Activated naive CD4-positive, alpha-beta T cell (primary cell): ENCODE measurements at regions not wholly inside any gene's neighbourhood (a gene's known extent, or its start where the extent isn't known, plus 50 kb on each side); places are given as distances from the start of the nearest gene placed in this dataset.
"Not testable (repeated sequence)": the region's sequence is repeated elsewhere in the genome, so short reads cannot be mapped to it uniquely, and the experiment has no call there.

ENCODE experiments used
- DNase-seq, 4 experiments: peaks; one replicate each; lab custom pipeline; 2025; lab: John Stamatoyannopoulos, UW

DNA sequence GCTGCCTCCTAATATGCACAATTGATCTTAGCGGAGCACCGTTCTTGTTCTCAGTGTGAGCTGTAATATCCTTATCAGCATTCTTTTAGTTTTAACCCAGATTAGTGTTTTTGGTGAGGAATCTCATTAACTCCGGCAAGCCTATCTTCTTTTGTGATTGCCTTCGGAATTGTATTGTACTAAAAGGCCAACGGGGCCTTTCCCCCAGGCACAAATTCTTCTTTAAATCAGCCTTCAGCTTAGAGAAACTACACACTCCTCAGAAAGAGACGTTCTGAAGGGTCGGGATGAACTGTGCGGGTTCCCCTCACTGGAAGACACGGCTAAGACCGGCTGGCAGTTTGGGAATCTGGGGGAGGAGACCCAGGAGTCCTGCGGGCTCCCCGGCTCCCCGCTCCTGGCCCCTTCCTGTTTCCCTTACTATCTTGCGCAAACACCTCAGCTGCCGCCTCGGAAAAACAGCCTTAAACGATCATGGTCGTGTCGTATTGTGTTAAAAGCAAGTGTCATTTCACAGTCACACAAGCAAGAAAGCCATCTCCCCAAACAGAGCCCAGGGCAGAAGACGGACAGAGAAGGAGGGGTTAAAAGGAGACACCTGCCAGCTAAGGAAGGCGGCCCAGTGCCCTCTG lies 353.1 kb upstream of the IRX2 start:
- DNase-seq, result no peak

DNA sequence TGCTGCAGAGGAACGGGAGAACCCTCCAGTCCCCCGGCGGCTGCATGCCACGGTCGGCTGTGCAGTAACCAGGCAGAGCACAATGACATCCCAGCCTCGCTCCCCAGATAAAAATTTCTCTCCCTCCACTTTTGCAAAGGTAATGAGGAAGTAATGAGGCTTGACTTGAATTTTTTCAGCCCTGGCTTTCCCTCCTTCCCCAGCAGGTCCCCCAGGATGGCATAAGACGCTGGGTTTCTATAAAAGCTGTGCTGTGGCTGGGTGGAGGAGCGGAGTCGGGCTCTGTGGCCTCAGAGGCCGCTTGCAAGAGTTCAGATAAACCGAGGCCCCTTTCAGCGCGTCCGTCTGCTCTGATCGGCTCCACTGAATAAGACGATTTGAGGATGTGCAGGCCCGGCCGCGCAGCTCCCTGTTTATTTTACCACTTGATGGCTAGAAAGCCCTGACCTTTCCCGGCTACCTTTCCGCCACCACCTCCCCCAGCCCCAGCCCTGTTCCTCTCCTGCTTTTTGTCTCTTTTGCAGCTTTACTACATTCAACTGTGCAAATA lies 351.9 kb upstream of the IRX2 start:
- DNase-seq, result no peak

DNA sequence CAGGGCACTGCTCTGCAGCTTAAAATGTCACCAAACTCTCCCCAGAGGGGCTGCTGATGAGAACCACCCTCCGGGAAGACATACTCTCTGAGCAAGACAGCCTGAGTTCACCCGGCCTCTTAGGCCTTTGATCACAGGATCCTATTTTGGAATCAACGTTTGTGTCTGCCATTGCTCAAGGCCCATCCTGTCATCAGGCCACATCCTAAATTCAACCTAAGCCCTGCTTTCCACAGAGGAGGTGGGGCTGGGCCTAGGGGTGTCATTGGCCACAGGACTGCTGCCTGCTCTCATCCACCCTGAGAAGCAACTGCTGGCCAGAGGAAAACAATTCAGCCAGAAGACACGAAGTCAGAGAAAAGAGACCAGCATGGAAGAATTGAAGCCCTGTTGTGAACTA lies 351.1 kb upstream of the IRX2 start:
- no peak for DNase-seq

DNA sequence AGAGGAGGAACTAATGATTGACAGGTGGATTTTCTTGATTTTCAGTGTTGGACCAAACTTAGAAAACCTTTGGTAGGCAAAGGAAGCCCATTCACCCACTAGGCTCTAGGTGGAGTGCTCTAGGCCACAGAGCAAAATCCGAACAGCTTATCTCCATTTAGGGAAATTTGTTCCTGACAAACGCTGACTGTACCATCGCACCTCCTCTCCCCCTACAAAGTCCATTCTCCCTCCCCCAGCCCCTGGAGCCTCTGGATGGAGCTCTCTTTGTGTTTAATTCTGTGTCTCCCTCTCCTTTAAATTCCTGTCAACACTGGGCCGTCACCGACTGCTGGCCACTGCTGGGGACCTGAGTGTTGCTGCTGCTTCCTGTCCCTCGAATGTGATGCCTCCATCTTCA lies 350.1 kb upstream of the IRX2 start:
- no peak for DNase-seq

DNA sequence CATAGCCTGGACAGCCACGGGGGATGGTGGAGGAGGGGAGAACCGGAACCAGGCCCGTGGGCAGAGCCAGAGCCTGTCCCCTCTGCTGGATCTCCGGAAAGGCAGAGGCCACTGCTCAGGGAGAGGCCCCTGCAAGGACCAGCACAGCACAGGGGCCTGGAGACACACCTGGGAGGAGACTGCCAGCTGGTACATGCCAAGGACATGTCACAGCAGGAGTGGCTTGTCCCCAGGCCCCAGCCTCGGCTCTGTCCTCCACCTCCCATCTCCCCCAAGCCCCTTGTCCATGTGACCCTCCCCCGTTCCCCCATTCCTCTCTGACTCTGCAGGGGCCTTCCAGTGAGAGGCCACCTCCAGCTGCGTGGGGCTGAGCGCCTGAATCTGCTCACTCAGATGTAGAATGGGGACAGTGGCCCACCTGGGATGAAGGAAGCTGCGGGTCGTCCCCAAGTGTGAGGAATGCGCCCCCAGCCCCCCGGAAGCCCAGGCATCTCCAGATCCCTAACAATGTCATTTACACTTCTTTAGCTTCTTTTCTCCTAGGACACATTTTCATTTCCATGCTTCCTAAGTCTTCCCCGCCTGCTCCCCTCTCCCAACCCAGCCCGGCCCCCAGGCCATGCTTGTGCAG lies 349.6 kb upstream of the IRX2 start:
- no peak for DNase-seq

DNA sequence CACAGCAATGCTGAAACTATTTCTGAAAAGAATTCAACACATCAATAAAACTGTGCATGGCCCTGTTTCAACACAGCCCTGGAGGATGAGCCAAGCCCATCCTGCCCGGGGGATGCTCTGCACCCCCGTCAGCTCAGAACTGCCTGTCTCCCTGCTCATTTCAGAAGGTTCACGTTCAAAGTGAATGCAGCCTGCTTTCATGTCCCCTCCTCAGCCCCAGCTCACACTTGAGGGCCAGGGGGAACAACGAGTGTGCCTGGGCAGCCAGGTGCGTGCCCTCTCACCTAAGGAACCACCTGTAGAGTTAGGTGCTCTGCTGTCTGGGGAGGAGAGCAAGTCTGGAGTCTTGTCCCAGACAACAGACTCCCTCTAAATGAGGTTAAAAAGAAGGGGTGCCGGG lies 348.5 kb upstream of the IRX2 start:
- no peak for DNase-seq

DNA sequence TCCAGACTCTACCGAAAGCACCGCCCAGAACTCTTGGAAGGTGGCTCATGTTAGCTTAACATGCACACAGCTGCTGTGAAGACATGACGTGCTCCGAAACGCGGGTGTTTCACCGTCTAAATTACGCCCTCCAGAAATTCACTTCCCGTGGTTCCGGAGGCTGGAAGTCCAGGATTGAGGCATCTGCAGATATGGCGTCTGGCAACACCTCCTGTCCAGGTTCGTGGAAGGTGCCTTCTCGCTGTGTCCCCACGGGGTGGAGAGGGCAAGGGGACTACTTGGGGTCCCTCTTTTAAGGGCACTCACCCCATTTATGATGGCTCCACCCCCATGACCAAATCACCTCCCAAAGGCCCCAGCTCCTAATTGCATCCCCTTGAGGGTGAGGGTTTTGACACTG lies 348.0 kb upstream of the IRX2 start:
- no peak for DNase-seq

DNA sequence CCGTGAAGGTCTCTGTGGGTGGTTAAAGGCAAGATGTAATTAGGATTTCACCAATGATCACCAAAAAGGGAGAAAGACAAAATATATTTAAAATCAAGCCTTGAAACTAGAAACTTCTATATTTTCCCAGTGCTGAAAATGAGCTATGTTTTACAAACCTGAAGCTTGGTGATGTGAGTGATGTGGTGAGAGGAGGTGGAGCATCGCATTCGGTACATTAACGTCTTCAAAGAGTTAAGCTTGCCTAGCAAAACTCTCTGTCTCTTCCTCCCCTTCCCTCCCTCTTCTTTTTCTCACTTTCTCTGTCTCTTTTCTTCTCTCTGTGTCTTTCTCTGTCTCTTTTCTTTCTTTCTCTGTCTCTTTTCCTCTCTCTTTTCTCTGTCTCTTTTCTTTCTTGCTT lies 347.3 kb upstream of the IRX2 start:
- no peak for DNase-seq

DNA sequence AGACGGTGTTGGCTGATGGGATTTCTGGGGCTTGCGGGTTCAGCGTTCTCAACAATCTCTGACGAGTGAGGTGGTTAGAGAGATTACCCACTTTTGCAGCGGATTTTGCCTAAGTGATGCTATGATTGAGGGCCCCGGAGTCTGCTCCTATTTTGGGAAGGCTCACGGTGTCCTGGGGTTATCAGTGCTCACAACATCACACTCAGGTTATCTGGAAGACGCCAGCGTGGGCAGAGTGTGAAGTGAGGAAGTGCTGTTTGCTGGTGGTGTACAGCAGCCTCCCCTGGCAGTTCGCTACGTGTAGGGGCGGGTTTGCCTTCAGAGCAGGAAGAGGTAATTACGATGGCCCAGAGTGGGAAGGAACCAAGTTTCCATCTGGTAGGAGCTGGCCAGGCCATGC lies 341.2 kb upstream of the IRX2 start:
- no peak for DNase-seq

DNA sequence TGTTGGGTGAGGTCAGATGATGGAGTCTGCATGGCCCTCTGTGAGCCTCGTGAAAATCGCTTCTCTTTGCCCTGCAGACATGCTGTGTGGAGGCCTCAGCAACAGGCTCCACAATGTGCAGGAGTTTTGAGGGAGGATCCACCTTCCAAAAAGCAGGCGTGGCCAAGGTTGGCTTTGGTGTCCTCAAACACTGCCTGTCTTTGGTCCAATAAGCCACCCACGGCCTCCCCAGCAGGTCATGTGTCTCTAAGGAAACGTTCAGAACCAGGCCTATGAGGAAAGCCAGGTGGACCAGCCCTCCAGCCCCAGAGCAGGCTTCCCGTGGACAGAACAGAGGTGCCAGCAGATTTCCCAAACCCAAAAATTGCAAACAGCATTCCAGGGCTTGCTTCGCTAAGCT lies 340.7 kb upstream of the IRX2 start:
- DNase-seq, result no peak

DNA sequence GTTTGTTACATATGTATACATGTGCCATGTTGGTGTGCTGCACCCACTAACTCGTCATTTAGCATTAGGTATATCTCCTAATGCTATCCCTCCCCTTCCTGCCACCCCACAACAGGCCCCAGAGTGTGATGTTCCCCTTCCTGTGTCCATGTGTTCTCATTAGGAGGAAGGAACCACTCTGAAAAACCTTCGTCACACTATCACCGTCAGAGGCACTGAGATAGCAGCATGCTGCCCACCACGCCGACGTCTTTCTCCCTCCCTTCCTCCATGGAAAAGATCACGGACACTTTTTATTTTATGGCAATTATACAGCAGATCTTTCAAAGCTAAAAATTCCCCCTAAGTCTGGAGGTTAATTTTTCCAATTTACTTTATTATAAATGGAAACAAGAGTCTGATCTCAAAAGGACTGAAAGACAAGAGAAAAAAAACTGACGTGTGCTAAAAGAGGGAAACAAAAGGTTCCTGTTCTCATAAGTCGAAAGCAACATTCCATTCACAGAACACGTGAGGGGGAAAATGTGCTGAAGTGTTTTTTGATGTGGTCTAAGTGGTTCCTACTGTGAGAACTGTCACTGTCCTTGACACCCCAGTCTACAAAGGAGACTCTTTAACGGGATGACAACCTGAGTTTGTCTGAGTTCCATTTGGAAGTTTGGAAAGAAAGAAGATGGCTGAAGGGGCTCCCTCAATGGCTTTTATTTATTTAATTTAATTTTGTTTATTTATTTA lies 339.7 kb upstream of the IRX2 start:
- no peak for DNase-seq

DNA sequence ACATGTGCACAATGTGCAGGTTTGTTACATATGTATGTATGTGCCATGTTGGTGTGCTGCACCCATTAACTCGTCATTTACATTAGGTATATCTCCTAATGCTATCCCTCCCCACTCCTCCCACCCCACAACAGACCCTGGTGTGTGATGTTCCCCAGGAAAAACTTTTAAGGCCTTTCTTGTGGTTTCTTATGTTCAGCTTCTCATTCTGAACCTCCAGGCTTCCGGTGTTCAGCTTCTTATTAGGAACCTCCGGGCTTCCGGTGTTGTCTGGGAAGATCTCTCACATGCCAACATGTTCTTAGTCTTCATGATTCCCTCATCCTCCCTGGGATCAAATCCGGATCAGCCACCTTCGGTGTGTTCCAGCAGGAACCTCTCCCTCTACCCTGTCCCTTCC lies 338.8 kb upstream of the IRX2 start:
- not testable (repeated sequence) for DNase-seq

DNA sequence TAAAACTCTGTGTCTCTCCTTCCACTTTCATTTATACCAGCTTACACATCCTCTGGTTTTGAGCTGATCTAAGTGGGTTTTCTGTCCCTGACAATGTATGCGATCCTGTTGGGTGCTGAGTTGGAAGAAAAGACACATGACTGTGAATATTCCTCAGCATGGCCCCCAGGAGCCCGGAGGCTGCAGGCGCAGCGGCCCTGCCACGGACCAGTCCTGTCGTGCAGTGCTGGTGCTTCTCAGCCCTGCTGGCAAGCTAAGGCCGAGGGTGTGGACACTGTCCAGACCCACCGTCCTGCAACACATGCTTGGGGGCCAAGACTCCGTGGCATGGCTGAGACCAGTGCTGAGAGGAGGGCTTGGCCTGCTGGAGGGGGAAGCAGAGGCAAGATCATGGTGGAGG lies 328.9 kb upstream of the IRX2 start:
- no peak for DNase-seq

DNA sequence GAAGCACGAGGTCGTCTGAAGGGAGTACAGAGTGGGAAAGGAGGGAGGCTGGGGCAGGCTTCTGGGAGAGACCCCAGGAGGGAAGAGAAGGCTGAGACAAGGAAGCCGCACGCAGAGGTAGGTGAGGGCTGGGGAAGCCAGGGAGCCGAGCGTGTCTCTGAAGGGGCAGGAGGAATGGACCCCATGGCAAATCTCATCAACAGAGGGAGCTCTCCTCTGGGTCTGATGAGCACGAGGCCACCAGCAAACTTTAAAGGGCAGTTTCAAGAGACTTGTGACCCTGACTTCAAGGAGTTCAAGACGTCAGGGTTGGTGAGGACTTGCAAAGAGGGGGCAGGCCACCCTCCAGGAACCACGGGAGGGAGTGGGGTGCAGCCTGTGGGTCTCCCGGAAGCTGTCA lies 326.2 kb upstream of the IRX2 start:
- DNase-seq, result no peak

DNA sequence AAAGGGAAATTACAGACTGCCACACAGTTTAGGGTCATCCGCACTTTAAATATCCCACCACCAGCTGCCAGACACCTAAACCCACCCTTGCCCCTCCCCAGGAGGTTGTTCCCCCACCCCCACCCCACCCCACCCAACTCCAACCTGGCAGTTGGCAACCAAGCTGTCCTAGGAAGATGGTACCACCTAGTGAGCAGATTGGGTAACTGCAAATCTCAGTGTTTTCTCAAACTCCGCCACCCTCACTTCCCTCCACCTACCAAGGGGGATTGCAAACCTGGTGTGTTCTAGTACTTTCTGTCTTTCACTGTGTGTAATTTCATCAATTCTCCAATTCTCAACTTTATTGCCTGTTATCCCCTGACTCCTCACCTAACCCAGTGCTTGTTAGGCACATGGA lies 323.8 kb upstream of the IRX2 start:
- no peak for DNase-seq

DNA sequence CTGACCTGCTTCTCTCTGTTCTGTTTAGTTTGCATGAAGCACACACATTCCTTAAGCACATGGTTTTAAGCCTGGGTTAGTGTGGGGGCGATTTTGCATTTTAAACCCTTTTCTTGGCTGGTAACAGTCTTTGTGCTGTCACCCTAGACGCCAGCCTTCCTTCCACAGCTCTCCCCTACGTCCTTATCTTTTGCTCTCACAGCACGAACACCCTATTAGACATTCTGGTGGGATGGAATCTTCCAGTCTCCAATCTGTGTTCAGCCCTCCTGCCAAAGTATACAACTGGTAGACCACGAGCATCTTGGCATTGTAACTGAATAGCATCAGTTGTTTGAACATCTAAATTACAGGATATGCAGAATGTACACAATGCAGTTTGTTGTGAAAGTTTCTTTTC lies 316.9 kb upstream of the IRX2 start:
- no peak for DNase-seq

DNA sequence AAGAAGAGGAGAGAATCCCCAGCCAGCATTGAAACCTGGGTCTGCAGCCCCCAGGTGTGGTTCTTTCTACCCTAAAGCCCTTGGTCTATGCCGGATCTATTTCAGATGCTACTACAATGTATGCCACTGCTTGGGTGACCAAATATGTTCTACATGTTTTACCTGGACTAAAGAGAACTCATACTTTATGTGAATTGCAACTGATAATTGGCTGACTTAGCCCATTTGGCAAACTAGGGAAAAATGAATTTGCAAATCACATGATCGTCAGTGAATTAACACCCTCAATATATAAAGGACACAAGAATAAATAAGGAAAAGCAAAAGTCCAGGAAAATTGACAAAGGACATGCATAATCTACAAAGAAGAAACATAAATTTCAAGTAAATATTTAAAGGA lies 308.8 kb upstream of the IRX2 start:
- DNase-seq, result no peak

DNA sequence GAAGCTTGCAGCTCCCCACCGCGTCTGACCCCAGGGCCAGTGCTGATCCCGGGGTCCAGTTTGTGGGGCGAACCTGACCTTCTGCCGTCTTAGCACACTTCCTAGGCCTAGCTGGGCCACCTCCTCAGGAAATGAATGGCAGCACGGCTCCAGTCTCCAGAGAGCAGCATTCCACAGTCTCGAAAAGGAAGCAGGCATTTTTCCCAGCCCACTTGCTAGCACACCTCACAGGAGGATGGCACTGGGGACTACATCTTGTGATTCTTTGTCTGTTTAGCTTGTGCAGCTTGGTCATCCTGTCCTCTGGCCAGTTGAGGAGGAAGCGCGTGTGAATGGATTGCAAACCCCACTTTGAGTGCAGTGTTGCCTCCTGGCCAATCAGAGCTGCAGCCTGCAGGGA lies 308.0 kb upstream of the IRX2 start:
- DNase-seq, result no peak

DNA sequence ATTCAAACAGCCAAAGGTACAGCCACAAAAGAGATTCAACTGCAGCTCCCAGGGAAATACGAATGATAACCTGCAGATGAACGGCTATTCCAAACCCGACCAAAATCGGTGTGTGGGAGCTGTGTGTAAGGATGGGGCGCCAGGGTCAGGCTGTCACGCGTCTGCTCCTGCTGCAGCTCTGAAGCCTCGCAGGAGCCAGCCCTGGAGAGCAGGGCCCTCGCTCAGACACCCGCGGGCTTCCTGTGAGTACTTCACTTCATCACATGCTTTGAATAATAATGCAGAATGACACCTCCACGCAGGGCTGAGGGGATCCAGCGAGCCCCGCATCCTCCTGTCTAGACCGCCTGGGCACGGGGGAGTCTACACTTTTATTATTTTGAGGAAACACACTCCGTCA lies 307.5 kb upstream of the IRX2 start:
- no peak for DNase-seq

DNA sequence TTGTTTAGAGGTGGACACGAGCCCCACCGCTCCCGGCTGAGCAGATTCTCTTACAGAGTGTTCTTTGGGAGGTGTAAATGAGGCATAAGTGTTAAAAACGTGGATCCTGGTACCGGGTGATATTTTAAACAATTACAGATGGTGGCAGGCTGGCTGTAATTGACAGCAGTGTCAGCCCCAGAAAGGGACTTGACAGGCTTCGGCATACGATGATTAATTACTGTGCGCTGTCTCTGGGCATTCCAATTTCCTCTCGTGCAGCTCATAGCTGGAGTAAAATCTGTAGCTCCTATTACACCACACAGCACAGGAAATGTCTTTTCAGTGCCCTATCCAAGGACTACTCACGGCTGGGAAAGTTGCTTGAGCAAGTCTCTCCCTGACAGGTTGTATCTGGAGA lies 305.4 kb upstream of the IRX2 start:
- no peak for DNase-seq

DNA sequence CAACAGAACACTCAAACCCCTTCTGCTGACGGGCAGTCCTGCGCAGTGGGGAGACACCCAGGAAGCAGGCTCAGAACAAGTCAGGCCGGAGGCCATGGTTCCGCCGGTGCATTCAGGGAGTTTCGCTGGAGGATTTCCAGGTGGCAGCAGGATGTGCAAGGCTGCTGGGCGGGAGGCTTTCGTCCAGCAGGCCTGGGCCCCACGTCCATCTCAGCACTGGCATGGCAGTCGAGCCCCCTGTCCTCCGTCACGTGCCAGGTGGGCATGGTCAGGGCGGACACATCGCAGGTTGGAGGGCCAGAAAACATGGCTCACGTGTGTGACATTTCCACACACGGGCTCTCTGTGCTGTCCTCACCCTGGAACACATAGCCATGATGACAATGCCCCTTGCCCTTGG lies 299.9 kb upstream of the IRX2 start:
- no peak for DNase-seq

DNA sequence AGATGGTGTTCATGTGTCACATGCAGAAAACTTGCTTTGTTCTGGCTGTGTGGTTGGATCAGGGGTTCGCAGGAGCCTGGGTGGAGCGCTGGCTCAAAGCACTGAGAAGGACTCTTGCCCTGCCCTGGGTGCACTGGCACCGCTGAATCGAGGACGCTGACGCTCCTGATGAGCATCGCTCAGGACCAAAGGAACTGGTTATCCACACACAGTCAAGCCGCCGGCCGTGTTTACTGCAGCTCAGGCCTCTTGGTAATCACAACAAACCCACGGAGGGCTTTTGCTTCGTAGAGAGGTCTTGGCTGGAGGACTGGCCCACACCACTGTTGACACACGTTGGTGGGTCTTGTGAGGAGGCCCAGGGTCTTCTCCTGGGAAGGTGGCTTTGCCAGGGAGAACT lies 299.4 kb upstream of the IRX2 start:
- DNase-seq, result no peak

DNA sequence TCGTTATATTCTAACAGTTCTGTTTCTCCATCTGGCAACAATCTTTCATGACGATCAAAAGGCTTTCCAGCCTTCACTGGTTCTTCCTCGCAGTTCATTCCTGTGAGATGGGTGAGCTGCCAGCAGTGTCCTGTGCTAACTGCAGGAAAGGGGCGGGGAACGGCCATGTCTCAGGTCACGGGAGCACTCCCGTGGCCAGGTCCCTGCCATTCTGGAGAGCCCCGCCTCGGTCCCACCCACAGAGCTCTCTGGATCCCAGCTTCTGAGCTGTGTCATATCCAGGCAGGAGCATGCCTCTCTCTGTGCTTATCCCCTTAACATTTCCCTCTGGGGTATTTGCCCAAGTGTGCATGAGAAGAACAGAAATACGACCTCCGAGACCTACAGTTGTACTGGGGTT lies 297.8 kb upstream of the IRX2 start:
- DNase-seq, result no peak
